H1 (cell line): ENCODE measurements at regions not wholly inside any gene's neighbourhood (a gene's known extent, or its start where the extent isn't known, plus 50 kb on each side); places are given as distances from the start of the nearest gene placed in this dataset.

ENCODE experiments used
- TF ChIP-seq, protein P1 (sequence below), 3 experiments: IDR thresholded peaks; 1 replicate in 2 of 3; 2 replicates in 1 of 3; pipeline versions ENCODE4 v1.5.1 to v1.6.1; 2011; ENCODE audit warnings: low read length in 3 of 3, mild to moderate bottlenecking in 3 of 3, inconsistent platforms in 2 of 3, low read depth in 1 of 3, moderate library complexity in 1 of 3; ENCODE audit not compliant: insufficient read depth in 1 of 3; ENCODE audit errors: control extremely low read depth in 1 of 3

DNA sequence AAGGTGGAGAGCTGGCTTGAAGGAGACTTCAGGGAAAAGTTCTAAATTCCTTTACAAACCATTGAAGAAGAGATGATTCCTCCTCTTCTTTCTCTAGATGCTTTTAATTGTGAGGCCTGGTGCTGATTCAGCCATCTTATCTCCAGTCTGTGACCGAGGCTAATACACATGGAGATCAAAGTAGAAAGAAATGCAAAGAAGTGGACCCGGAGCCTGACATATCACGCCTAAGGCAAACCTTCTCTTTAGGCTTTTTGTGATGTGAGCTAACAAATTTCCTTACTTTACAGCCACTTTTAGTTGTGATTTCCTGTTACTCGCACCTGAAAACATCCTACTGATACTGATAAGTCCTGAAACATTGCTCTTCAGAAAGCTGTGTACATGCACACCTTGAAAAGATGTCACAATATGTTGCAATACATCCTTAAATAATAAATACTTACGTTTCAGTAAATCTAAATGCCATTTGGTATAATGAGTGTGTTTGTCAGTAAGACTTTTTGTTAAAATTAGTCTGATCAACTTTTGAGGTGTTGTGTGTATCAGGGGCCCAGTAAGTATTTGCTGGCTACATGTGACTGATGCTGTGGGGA, 192.4 kb downstream of the BAMBI start (continued):
- TF ChIP-seq, protein P1, sequence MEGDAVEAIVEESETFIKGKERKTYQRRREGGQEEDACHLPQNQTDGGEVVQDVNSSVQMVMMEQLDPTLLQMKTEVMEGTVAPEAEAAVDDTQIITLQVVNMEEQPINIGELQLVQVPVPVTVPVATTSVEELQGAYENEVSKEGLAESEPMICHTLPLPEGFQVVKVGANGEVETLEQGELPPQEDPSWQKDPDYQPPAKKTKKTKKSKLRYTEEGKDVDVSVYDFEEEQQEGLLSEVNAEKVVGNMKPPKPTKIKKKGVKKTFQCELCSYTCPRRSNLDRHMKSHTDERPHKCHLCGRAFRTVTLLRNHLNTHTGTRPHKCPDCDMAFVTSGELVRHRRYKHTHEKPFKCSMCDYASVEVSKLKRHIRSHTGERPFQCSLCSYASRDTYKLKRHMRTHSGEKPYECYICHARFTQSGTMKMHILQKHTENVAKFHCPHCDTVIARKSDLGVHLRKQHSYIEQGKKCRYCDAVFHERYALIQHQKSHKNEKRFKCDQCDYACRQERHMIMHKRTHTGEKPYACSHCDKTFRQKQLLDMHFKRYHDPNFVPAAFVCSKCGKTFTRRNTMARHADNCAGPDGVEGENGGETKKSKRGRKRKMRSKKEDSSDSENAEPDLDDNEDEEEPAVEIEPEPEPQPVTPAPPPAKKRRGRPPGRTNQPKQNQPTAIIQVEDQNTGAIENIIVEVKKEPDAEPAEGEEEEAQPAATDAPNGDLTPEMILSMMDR (IDR thresholded peaks at IDR 0.05; ENCODE audit: control extremely low read depth in 1 of 3, insufficient read depth in 1 of 3, low read depth in 1 of 3, low read length in 3 of 3): no peak
